ENCODE measurements at regions not wholly inside any gene's neighbourhood (a gene's known extent, or its start where the extent isn't known, plus 50 kb on each side); places are given as distances from the start of the nearest gene placed in this dataset.

GRCh38 chr14:42734041-42734440 is 1127.4 kb downstream of the LRFN5 start:
- no peaks in the 10 kb centered on the region for H3K36me3 ChIP-seq
- no peak for DNase-seq (ENCODE audit: low spot score in 2 of 2)
- TF ChIP-seq CTCF (IDR thresholded peaks at IDR 0.05) (no peak), POLR2A (IDR thresholded peaks at IDR 0.05) (no peak), EP300 (IDR thresholded peaks at IDR 0.05) (no peak)
- H3K27me3 ChIP-seq, result no peaks in the 10 kb centered on the region
- H3K4me3 ChIP-seq, result no peak overlapping the region
- H3K9me3 ChIP-seq, result no peaks in the 10 kb centered on the region
- WGBS, 2 donors, result 43 to 57% methylated on average over 1 of the region's 1 CpG
- no peaks in the 10 kb centered on the region for H3K4me1 ChIP-seq
- H3K27ac ChIP-seq, result no peak overlapping the region

DNA sequence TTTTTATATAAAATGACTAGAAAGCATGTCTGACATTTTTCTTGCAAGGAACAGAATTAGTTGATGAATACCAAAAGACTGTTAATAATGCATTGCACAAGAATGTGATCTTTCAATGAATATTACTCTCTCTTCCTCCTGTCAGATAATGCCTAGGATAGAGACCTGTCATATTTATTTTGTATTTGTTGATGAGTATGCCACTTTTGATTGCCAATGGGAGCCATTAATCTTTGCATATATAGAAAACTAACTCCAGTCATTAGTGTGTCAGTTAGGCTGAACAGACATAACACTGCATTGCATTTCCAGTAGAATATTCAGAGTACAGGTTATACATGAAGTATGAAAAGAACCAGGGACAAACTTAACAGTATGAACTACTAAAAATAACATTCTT is 1125.3 kb downstream of the LRFN5 start:
- Histone ChIP-seq H3K4me1 (no peaks in the 10 kb centered on the region), H3K27ac (no peak overlapping the region), H3K27me3 (no peaks in the 10 kb centered on the region), H3K9me3 (no peaks in the 10 kb centered on the region), H3K36me3 (no peaks in the 10 kb centered on the region), H3K4me3 (no peak overlapping the region)
- TF ChIP-seq CTCF (IDR thresholded peaks at IDR 0.05), result no peak
- TF ChIP-seq POLR2A (IDR thresholded peaks at IDR 0.05), result no peak
- TF ChIP-seq EP300 (IDR thresholded peaks at IDR 0.05), result no peak
- DNase-seq (ENCODE audit: low spot score in 2 of 2), result no peak

DNA sequence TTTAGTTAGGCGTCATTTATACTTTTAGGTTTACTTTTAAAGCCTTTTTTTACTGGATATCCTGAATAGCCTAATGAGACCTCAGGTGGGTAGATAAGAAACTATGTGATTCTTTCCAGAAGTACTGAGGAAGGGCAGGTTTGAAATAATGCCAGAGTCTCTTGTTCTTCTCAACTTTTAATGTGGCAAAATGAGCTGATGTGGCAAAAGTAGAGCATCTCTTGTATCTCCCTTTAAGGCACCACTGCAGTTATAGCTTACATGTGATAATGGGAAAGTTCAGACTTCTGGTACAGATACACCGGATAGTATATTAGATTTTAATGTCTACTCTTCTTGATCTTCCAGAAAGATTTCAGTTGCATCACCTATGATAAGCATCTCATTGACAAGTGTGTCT is 1124.8 kb downstream of the LRFN5 start:
- no peak overlapping the region for H3K27ac ChIP-seq
- no peak for DNase-seq (ENCODE audit: low spot score in 2 of 2)
- no peak overlapping the region for H3K4me3 ChIP-seq
- TF ChIP-seq EP300 (IDR thresholded peaks at IDR 0.05), result no peak
- no peak for TF ChIP-seq CTCF (IDR thresholded peaks at IDR 0.05)
- TF ChIP-seq POLR2A (IDR thresholded peaks at IDR 0.05), result no peak
- H3K36me3 ChIP-seq, result no peaks in the 10 kb centered on the region
- no peaks in the 10 kb centered on the region for H3K27me3 ChIP-seq
- H3K4me1 ChIP-seq, result no peaks in the 10 kb centered on the region
- 90 to 94% methylated on average over 2 of the region's 2 CpGs for WGBS, 2 donors
- H3K9me3 ChIP-seq, result no peaks in the 10 kb centered on the region

DNA sequence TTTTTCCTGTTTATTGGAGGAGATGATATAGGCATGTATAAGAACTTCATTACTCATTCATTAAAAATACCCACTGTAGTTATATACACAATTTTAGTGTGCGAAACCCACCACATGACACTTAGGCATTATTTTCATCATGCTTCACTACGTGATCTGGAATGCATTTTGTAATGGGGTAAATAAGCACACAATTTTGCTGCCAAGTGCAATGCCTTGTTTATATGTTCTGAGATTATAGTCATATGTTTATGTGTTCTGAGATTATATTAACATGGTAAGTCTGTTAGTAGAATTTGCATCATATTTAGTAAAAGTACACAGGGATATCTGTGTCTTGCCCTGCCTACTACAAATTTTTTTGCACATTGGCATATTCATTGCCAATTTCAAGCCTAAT is 1123.0 kb downstream of the LRFN5 start:
- Histone ChIP-seq H3K36me3 (no peaks in the 10 kb centered on the region), H3K4me1 (no peaks in the 10 kb centered on the region), H3K27me3 (no peaks in the 10 kb centered on the region), H3K9me3 (no peaks in the 10 kb centered on the region), H3K4me3 (no peak overlapping the region), H3K27ac (no peak overlapping the region)
- TF ChIP-seq POLR2A (IDR thresholded peaks at IDR 0.05) (no peak), CTCF (IDR thresholded peaks at IDR 0.05) (no peak), EP300 (IDR thresholded peaks at IDR 0.05) (no peak)
- no peak for DNase-seq (ENCODE audit: low spot score in 2 of 2)
- 66 to 79% methylated on average over 2 of the region's 2 CpGs for WGBS, 2 donors

GRCh38 chr14:42719391-42719790 is 1112.7 kb downstream of the LRFN5 start:
- TF ChIP-seq POLR2A (IDR thresholded peaks at IDR 0.05) (no peak), CTCF (IDR thresholded peaks at IDR 0.05) (no peak), EP300 (IDR thresholded peaks at IDR 0.05) (no peak)

More at GRCh38 chr14:42719391-42719790, 1112.7 kb downstream of the LRFN5 start:
- Histone ChIP-seq H3K4me3 (no peak overlapping the region), H3K4me1 (no peaks in the 10 kb centered on the region), H3K27ac (no peak overlapping the region), H3K9me3 (no peaks in the 10 kb centered on the region), H3K36me3 (no peaks in the 10 kb centered on the region), H3K27me3 (no peaks in the 10 kb centered on the region)
- 52 to 53% methylated on average over 1 of the region's 1 CpG for WGBS, 2 donors
- DNase-seq (ENCODE audit: low spot score in 2 of 2), result no peak
